HEK293 (cell line): ENCODE measurements at regions not wholly inside any gene's neighbourhood (a gene's known extent, or its start where the extent isn't known, plus 50 kb on each side); places are given as distances from the start of the nearest gene placed in this dataset.

Experiments used
- CTCF ChIA-PET: fragments of 350-600 bp; formaldehyde crosslinking; extraction: SDS; loops from one replicate; lab custom pipeline; 2021; ENCODE audit warnings: antibody characterized with exemption; lab: Yijun Ruan, JAX
- POLR2A ChIA-PET: fragments of 300-600 bp; formaldehyde crosslinking; extraction: SDS; loops from one replicate; lab custom pipeline; 2020; ENCODE audit warnings: antibody characterized with exemption, inconsistent platforms; lab: Yijun Ruan, JAX
- H3K27ac ChIP-seq: fragments of 200-500 bp; sonication (Bioruptor generic); 2 replicates; pipeline ENCODE4 v1.5.1; 2014; ENCODE audit warnings: low read depth, low read length, control low read depth, inconsistent platforms; ENCODE audit errors: extremely low read depth
- H3K36me3 ChIP-seq, 2 experiments: fragments of 200-500 bp in 1 of 2; sonication (Bioruptor generic) in 1 of 2; 1 replicate in 1 of 2; 2 replicates in 1 of 2; pipeline ENCODE4 v1.5.1; 2014 to 2017; ENCODE audit warnings: inconsistent platforms in 2 of 2, low read length in 2 of 2; ENCODE audit not compliant: control insufficient read depth in 2 of 2, insufficient read depth in 1 of 2
- H3K4me1 ChIP-seq: fragments of 200-500 bp; sonication (Bioruptor generic); 2 replicates; pipeline ENCODE4 v1.5.1; 2014; ENCODE audit warnings: mild to moderate bottlenecking, low read length, inconsistent platforms; ENCODE audit not compliant: control insufficient read depth, insufficient read depth
- H3K4me3 ChIP-seq: 2 replicates; pipeline ENCODE4 v1.5.1; 2011; ENCODE audit warnings: low read depth, mild to moderate bottlenecking, control low read depth, low read length, moderate library complexity
- H3K9me3 ChIP-seq: fragments of 200-500 bp; sonication (Bioruptor generic); 2 replicates; pipeline ENCODE4 v1.5.1; 2014; ENCODE audit warnings: low read depth, low read length, inconsistent platforms; ENCODE audit not compliant: control insufficient read depth, insufficient read depth
- GLI2 ChIP-seq: fragments of 450-650 bp; formaldehyde crosslinking; IDR thresholded peaks from 2 replicates; pipeline ENCODE4; 2017; ENCODE audit warnings: missing biosample characterization, missing genetic modification characterization, low read depth, borderline replicate concordance
- HOXD13 ChIP-seq: sonication (generic); formaldehyde crosslinking; IDR thresholded peaks from 2 replicates; pipeline ENCODE4 v1.8.0; 2022; ENCODE audit warnings: missing genetic modification reagents, borderline replicate concordance
- KLF1 ChIP-seq: fragments of 450-650 bp; formaldehyde crosslinking; IDR thresholded peaks from 2 replicates; pipeline ENCODE4 v1.5.1; 2016; ENCODE audit warnings: missing biosample characterization, missing genetic modification characterization
- REPIN1 ChIP-seq: fragments of 450-650 bp; formaldehyde crosslinking; IDR thresholded peaks from 2 replicates; pipeline ENCODE4 v1.5.1; 2017; ENCODE audit warnings: missing biosample characterization, missing genetic modification characterization, low read depth
- REST ChIP-seq: fragments of 450-650 bp; formaldehyde crosslinking; IDR thresholded peaks from 2 replicates; pipeline ENCODE4 v1.5.1; 2016; ENCODE audit warnings: missing biosample characterization, missing genetic modification characterization
- TCF7L2 ChIP-seq: IDR thresholded peaks from 2 replicates; pipeline ENCODE4 v1.6.1; 2011; ENCODE audit warnings: low read depth, mild to moderate bottlenecking, inconsistent platforms, low read length, moderate library complexity, borderline replicate concordance
- ZIC2 ChIP-seq: fragments of 450-650 bp; formaldehyde crosslinking; IDR thresholded peaks from 2 replicates; pipeline ENCODE4 v1.5.1; 2016; ENCODE audit warnings: missing biosample characterization, missing genetic modification characterization
- ZNF114 ChIP-seq: fragments of 450-650 bp; formaldehyde crosslinking; IDR thresholded peaks from 2 replicates; pipeline ENCODE4 v1.5.0; 2017; ENCODE audit warnings: missing biosample characterization, missing genetic modification characterization
- ZNF121 ChIP-seq: fragments of 450-650 bp; formaldehyde crosslinking; IDR thresholded peaks from 2 replicates; pipeline ENCODE4 v1.5.1; 2016; ENCODE audit warnings: missing biosample characterization, missing genetic modification characterization
- ZNF350 ChIP-seq: fragments of 450-650 bp; formaldehyde crosslinking; IDR thresholded peaks from 2 replicates; pipeline ENCODE4 v1.5.0; 2017; ENCODE audit warnings: missing biosample characterization, mild to moderate bottlenecking, missing genetic modification characterization
- ZNF48 ChIP-seq: fragments of 450-650 bp; formaldehyde crosslinking; IDR thresholded peaks from 2 replicates; pipeline ENCODE4 v1.5.1; 2016; ENCODE audit warnings: missing biosample characterization, missing genetic modification characterization
- ZNF510 ChIP-seq: fragments of 450-650 bp; formaldehyde crosslinking; IDR thresholded peaks from 2 replicates; pipeline ENCODE4 v1.5.1; 2018; ENCODE audit warnings: mild to moderate bottlenecking, missing genetic modification characterization, missing biosample characterization; ENCODE audit not compliant: insufficient replicate concordance
- ZNF518A ChIP-seq: fragments of 450-650 bp; formaldehyde crosslinking; conservative IDR thresholded peaks from 2 replicates; pipeline ENCODE4 v1.5.1; 2016; ENCODE audit warnings: low read depth, missing biosample characterization, missing genetic modification characterization
- ZNF555 ChIP-seq: fragments of 450-650 bp; formaldehyde crosslinking; conservative IDR thresholded peaks from 2 replicates; pipeline ENCODE4 v1.5.1; 2017; ENCODE audit warnings: missing biosample characterization, mild to moderate bottlenecking, missing genetic modification characterization, inconsistent platforms
- ZNF561 ChIP-seq: fragments of 450-650 bp; IDR thresholded peaks from 2 replicates; pipeline ENCODE4 v1.5.1; 2018; ENCODE audit warnings: missing biosample characterization, missing genetic modification characterization, borderline replicate concordance
- ZNF580 ChIP-seq: fragments of 450-650 bp; formaldehyde crosslinking; IDR thresholded peaks from 2 replicates; pipeline ENCODE4 v1.5.1; 2016; ENCODE audit warnings: missing biosample characterization, missing genetic modification characterization
- ZSCAN5A ChIP-seq: fragments of 450-650 bp; formaldehyde crosslinking; IDR thresholded peaks from 2 replicates; pipeline ENCODE4 v1.5.1; 2016; ENCODE audit warnings: missing biosample characterization, missing genetic modification characterization
- TF ChIP-seq, protein P1 (sequence below): fragments of 450-650 bp; formaldehyde crosslinking; IDR thresholded peaks from 2 replicates; pipeline ENCODE4 v1.5.1; 2016; ENCODE audit warnings: missing biosample characterization, missing genetic modification characterization
- TF ChIP-seq, protein P2 (sequence below): fragments of 450-650 bp; formaldehyde crosslinking; IDR thresholded peaks from 2 replicates; pipeline ENCODE4 v1.5.1; 2017; ENCODE audit warnings: missing biosample characterization, missing genetic modification characterization
- TF ChIP-seq, protein P3 (sequence below): fragments of 450-650 bp; formaldehyde crosslinking; IDR thresholded peaks from 2 replicates; pipeline ENCODE4 v1.5.1; 2016; ENCODE audit warnings: missing biosample characterization, missing genetic modification characterization

GRCh38 chr1:201756406-201756805, 72.6 kb upstream of the IPO9 start:
- H3K27ac ChIP-seq: no peak overlapping the region
- H3K36me3 ChIP-seq: no peaks in the 10 kb centered on the region
- no peak overlapping the region for H3K4me3 ChIP-seq
- peaks cover 22% of the 10 kb centered on the region for H3K4me1 ChIP-seq
- ChIA-PET CTCF (interaction anchor here (1.1 kb wide), 1 partner anchor 197 kb away, joined by 3 read pairs; no protein-coding TSS in a partner anchor), POLR2A (no interaction called here)
- no peaks in the 10 kb centered on the region for H3K9me3 ChIP-seq
- no peak for TF ChIP-seq ZNF555 (tag by site-specific recombination)
- no peak for TF ChIP-seq ZNF350 (tag by site-specific recombination)
- TF ChIP-seq, protein P1, sequence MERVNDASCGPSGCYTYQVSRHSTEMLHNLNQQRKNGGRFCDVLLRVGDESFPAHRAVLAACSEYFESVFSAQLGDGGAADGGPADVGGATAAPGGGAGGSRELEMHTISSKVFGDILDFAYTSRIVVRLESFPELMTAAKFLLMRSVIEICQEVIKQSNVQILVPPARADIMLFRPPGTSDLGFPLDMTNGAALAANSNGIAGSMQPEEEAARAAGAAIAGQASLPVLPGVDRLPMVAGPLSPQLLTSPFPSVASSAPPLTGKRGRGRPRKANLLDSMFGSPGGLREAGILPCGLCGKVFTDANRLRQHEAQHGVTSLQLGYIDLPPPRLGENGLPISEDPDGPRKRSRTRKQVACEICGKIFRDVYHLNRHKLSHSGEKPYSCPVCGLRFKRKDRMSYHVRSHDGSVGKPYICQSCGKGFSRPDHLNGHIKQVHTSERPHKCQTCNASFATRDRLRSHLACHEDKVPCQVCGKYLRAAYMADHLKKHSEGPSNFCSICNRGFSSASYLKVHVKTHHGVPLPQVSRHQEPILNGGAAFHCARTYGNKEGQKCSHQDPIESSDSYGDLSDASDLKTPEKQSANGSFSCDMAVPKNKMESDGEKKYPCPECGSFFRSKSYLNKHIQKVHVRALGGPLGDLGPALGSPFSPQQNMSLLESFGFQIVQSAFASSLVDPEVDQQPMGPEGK (tag by site-specific recombination): no peak
- no peak for TF ChIP-seq ZIC2 (tag by site-specific recombination)
- TF ChIP-seq ZNF48 (tag by site-specific recombination): no peak
- TF ChIP-seq ZNF561 (tag by site-specific recombination): no peak
- no peak for TF ChIP-seq ZNF114 (tag by site-specific recombination)
- no peak for TF ChIP-seq ZSCAN5A (tag by site-specific recombination)
- no peak for TF ChIP-seq ZNF580 (tag by site-specific recombination)
- TF ChIP-seq TCF7L2: no peak
- no peak for TF ChIP-seq HOXD13
- TF ChIP-seq KLF1: no peak
- no peak for TF ChIP-seq ZNF510 (tag by site-specific recombination)
- TF ChIP-seq ZNF121 (tag by site-specific recombination): no peak
- no peak for TF ChIP-seq REPIN1 (tag by site-specific recombination)
- TF ChIP-seq REST (tag by site-specific recombination): no peak
- TF ChIP-seq, protein P2, sequence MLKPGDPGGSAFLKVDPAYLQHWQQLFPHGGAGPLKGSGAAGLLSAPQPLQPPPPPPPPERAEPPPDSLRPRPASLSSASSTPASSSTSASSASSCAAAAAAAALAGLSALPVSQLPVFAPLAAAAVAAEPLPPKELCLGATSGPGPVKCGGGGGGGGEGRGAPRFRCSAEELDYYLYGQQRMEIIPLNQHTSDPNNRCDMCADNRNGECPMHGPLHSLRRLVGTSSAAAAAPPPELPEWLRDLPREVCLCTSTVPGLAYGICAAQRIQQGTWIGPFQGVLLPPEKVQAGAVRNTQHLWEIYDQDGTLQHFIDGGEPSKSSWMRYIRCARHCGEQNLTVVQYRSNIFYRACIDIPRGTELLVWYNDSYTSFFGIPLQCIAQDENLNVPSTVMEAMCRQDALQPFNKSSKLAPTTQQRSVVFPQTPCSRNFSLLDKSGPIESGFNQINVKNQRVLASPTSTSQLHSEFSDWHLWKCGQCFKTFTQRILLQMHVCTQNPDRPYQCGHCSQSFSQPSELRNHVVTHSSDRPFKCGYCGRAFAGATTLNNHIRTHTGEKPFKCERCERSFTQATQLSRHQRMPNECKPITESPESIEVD: no peak
- TF ChIP-seq ZNF518A (tag by site-specific recombination): no peak
- TF ChIP-seq, protein P3, sequence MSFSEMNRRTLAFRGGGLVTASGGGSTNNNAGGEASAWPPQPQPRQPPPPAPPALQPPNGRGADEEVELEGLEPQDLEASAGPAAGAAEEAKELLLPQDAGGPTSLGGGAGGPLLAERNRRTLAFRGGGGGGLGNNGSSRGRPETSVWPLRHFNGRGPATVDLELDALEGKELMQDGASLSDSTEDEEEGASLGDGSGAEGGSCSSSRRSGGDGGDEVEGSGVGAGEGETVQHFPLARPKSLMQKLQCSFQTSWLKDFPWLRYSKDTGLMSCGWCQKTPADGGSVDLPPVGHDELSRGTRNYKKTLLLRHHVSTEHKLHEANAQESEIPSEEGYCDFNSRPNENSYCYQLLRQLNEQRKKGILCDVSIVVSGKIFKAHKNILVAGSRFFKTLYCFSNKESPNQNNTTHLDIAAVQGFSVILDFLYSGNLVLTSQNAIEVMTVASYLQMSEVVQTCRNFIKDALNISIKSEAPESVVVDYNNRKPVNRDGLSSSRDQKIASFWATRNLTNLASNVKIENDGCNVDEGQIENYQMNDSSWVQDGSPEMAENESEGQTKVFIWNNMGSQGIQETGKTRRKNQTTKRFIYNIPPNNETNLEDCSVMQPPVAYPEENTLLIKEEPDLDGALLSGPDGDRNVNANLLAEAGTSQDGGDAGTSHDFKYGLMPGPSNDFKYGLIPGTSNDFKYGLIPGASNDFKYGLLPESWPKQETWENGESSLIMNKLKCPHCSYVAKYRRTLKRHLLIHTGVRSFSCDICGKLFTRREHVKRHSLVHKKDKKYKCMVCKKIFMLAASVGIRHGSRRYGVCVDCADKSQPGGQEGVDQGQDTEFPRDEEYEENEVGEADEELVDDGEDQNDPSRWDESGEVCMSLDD (tag by site-specific recombination): no peak
- no peak for TF ChIP-seq GLI2 (tag by site-specific recombination)
